ENCODE measurements at regions not wholly inside any gene's neighbourhood (a gene's known extent, or its start where the extent isn't known, plus 50 kb on each side); places are given as distances from the start of the nearest gene placed in this dataset.

DNA sequence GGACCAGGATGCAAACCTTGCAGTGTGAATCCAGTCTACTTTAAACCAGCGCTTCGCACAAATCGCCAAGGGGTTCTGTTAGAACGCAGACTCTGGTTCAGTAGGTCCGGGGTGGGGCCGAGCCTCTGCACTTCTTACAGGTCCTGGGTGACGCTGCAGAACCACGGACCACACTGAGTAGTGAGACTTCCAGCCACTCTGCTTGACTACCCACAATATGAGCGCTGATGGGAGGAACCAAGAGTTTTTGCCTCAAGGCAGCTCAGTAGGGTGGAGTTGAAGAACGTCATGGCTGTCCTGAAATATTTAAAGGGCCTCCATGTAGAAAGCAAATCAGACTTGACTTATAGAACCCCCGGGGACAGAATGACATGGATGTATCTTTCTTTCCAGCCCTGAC lies 138.0 kb upstream of the CRY1 start:
- Histone ChIP-seq H3K4me3 (no peak overlapping the region), H3K4me1 (replicated peaks in 1 of 2) (no peaks in the 10 kb centered on the region), H3K27ac (no peak overlapping the region)
- in situ Hi-C loops (cut with MboI; ENCODE audit: low pct_unique_long_range_greater_than_20kb in 2 of 9, low sequenced_read_pairs in 9 of 9, unreplicated experiment in 9 of 9), result no loop called here
- 10 to 100% (median 85%) methylated on average over 1 to 9 of the region's 11 CpGs; no CpG with 5 or more reads in 2 of the 10 experiments for WGBS, 10 experiments
- ATAC-seq (replicated peaks in 6 of 8), result peak in 2 of 8 experiments; percentile 92 to 95

DNA sequence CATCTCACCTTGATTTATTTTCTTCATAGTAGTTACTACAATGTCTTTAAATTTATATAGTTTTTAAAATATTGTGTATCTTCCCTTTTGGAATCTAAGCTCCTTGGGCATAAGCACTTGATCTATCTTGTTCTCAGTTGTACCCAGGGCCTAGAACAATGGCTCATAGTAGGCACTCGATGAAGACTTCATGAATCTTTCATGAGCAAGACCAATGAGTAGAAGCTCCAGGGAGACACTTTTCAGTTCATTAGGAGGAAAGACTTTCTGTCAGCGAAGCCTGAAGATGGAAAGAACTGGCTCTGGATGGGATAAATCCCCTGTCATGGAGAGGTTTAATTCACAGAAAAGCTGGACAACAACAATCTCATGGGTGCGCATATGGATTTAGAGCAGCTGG lies 140.2 kb upstream of the CRY1 start:
- in situ Hi-C loops (cut with MboI; ENCODE audit: low pct_unique_long_range_greater_than_20kb in 2 of 9, low sequenced_read_pairs in 9 of 9, unreplicated experiment in 9 of 9), result no loop called here
- H3K4me3 ChIP-seq, result no peak overlapping the region
- no peak overlapping the region for H3K27ac ChIP-seq
- H3K4me1 ChIP-seq (replicated peaks in 1 of 2), result no peaks in the 10 kb centered on the region
- WGBS, 10 experiments, result 36 to 90% (median 67%) methylated on average over 1 to 3 of the region's 3 CpGs
- no peak for ATAC-seq (replicated peaks in 6 of 8)

DNA sequence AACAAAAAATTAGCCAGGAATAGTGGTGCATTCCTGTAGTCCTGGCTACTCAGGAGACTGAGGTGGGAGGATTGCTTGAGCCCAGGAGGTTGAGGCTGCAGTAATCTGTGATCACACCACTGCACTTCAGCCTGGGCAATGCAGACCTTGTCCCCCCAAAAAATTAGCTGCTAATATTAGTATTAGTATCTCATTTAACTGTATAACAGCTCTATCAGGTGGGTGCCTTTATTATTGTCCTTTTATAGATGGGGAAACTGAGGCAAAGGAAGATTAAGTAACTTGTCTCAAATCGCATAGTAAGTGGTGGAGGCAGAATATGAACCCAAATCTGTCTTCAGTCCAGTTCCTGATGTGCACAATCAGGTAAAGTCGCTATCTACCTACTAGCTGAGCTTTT lies 142.3 kb upstream of the CRY1 start:
- no peak overlapping the region for H3K27ac ChIP-seq
- in situ Hi-C loops (cut with MboI; ENCODE audit: low pct_unique_long_range_greater_than_20kb in 2 of 9, low sequenced_read_pairs in 9 of 9, unreplicated experiment in 9 of 9), result no loop called here
- 25 to 80% (median 53%) methylated on average over 1 to 2 of the region's 2 CpGs; no CpG with 5 or more reads in 4 of the 10 experiments for WGBS, 10 experiments
- H3K4me1 ChIP-seq (replicated peaks in 1 of 2), result no peaks in the 10 kb centered on the region
- no peak overlapping the region for H3K4me3 ChIP-seq
- ATAC-seq (replicated peaks in 6 of 8), result no peak

DNA sequence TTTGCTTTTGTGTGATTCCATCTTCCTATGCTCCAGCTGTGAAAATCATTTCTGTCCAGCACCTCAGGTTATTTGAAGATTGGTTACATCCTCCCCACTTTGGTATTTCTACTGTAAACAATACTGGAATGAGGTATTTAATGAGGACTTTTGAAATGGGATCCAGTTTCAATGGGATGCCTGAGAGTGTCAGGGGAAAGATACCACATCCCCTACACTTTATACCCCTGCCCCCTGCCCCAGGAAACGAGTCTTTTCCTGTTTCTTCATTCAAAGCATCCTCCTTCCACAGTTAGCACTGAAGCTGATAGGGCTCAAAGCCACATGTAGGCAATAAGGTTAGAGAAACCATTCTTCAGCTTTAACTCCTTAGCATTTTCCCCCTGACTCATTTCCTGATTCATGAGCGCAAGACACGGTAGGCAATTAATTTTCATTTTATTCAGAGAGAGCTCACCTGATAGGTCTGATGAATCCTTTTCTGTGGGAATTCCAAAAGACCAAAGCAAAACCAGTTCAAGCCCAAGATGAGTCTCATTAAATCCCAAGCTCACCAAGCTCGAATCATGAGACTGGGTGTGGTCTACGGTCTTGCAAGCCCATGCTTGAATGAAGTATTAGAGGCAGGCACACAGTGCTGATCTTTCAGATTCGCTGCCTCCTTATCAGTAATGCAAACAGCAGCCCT lies 143.6 kb upstream of the CRY1 start:
- in situ Hi-C loops (cut with MboI; ENCODE audit: low pct_unique_long_range_greater_than_20kb in 2 of 9, low sequenced_read_pairs in 9 of 9, unreplicated experiment in 9 of 9), result no loop called here
- ATAC-seq (replicated peaks in 6 of 8), result no peak
- Histone ChIP-seq H3K4me3 (no peak overlapping the region), H3K27ac (no peak overlapping the region), H3K4me1 (replicated peaks in 1 of 2) (no peaks in the 10 kb centered on the region)
- 0 to 89% (median 44%) methylated on average over 1 to 6 of the region's 6 CpGs; no CpG with 5 or more reads in 2 of the 10 experiments for WGBS, 10 experiments

DNA sequence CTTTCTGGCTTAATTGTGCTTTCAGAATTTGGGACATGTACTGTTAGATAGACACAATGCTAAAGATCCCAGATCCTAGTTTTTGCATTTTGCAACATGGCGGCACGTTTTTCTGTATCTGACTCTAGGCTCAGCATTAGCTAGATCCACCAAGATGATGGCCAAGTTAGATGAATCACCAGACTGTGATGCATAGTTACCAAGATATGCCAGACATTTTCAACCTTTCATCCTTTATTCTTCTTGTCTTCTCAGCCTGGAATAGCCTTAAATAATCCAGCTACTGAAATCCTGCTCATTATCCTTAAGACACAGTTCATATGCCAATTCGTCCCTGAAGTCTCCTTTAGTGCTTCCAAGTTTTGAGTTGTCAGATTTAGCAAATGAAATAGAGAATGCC lies 144.9 kb upstream of the CRY1 start:
- Histone ChIP-seq H3K4me3 (no peak overlapping the region), H3K4me1 (replicated peaks in 1 of 2) (no peaks in the 10 kb centered on the region), H3K27ac (no peak overlapping the region)
- in situ Hi-C loops (cut with MboI; ENCODE audit: low pct_unique_long_range_greater_than_20kb in 2 of 9, low sequenced_read_pairs in 9 of 9, unreplicated experiment in 9 of 9), result no loop called here
- 48 to 82% (median 62%) methylated on average over 2 to 3 of the region's 3 CpGs; no CpG with 5 or more reads in 1 of the 10 experiments for WGBS, 10 experiments
- ATAC-seq (replicated peaks in 6 of 8), result no peak

DNA sequence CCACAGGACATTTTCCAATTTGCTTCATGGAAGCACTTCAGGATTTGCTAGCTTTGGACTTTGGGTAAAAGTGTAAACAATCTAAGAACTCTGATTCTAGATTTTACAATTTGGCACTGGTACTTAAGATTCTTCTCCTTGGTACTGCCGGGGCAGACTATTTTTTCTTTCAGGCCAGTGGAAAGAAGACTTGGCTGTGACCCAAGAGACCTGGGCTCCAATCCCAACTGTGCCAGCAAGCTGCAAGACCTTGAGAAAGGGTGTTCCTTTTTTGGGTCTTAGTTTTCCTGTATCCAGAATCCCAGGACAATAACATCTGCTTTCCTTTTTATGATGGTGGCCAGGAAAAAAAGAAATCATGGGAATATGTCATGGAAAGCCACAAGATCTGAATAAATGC lies 148.1 kb upstream of the CRY1 start:
- 20 to 100% (median 83%) methylated on average over 1 of the region's 1 CpG; no CpG with 5 or more reads in 1 of the 10 experiments for WGBS, 10 experiments
- no peak for ATAC-seq (replicated peaks in 6 of 8)
- H3K27ac ChIP-seq, result no peak overlapping the region
- no peak overlapping the region for H3K4me3 ChIP-seq
- H3K4me1 ChIP-seq (replicated peaks in 1 of 2), result no peaks in the 10 kb centered on the region
- in situ Hi-C loops (cut with MboI; ENCODE audit: low pct_unique_long_range_greater_than_20kb in 2 of 9, low sequenced_read_pairs in 9 of 9, unreplicated experiment in 9 of 9), result no loop called here

DNA sequence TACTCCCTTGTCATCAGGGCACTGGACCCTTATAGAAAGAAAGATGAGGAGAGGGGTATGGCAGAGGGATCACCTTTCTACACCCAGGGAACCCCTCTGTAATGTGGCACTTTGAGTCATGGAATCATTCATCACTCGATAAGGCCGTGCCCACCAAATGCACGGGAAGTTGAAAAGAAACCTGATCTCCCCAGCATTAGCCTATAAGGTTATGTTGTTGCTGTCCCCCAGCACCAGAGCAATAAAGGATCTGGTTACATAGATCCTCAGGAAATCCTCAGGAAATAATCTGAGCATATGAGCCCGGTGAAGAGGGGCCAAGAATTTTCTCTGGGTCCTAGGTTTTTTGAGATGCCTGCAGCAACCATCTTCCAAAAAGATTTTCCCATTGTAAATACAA lies 148.8 kb upstream of the CRY1 start:
- in situ Hi-C loops (cut with MboI; ENCODE audit: low pct_unique_long_range_greater_than_20kb in 2 of 9, low sequenced_read_pairs in 9 of 9, unreplicated experiment in 9 of 9), result no loop called here
- Histone ChIP-seq H3K27ac (no peak overlapping the region), H3K4me1 (replicated peaks in 1 of 2) (no peaks in the 10 kb centered on the region), H3K4me3 (no peak overlapping the region)
- 0 to 44% (median 20%) methylated on average over 1 to 4 of the region's 4 CpGs; no CpG with 5 or more reads in 2 of the 10 experiments for WGBS, 10 experiments
- ATAC-seq (replicated peaks in 6 of 8), result peak in 1 of 8 experiments; percentile 57

DNA sequence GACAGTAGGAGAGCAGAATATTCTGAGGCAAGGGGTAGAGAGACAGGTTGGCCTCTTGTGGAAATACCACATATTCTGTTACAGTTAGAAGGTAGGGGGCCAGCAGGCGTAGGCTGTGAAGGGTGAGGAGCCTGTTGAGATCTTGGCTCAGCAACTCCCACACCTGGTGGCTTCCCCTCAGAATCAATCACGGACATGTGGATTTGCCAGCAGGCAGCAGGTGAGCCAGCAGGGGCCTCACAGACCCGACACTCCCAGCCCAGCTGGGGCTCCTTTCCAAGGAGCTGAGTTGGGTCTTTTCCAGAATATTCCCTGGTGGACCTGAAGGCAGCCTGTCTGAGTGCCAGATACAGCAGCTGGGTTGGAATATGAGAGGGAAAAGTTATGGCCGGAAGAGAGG lies 150.0 kb upstream of the CRY1 start:
- H3K4me1 ChIP-seq (replicated peaks in 1 of 2), result no peaks in the 10 kb centered on the region
- no peak for ATAC-seq (replicated peaks in 6 of 8)
- in situ Hi-C loops (cut with MboI; ENCODE audit: low pct_unique_long_range_greater_than_20kb in 2 of 9, low sequenced_read_pairs in 9 of 9, unreplicated experiment in 9 of 9), result no loop called here
- 58 to 100% (median 90%) methylated on average over 1 to 4 of the region's 4 CpGs; no CpG with 5 or more reads in 4 of the 10 experiments for WGBS, 10 experiments
- no peak overlapping the region for H3K4me3 ChIP-seq
- no peak overlapping the region for H3K27ac ChIP-seq

DNA sequence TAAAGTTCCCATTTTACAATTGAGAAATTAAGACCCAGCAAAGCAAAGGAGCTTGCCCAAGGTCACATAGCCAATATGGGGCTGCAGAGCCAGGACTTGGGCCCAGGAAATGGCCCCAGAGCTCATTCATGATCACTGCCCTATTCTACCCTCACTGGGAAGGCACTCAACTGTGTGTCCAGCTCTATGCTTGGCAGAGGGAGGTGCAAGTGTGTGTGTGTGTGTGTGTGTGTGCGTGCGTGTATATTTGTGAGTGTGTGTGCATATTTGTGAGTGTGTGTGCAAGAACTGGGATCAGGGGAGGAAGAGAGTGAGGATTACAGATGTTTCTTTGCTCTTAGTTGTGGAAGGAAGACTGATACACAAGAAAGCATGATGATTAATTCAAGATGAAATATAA lies 151.2 kb upstream of the CRY1 start:
- 31 to 67% (median 50%) methylated on average over 1 to 2 of the region's 2 CpGs; no CpG with 5 or more reads in 7 of the 10 experiments for WGBS, 10 experiments
- in situ Hi-C loops (cut with MboI; ENCODE audit: low pct_unique_long_range_greater_than_20kb in 2 of 9, low sequenced_read_pairs in 9 of 9, unreplicated experiment in 9 of 9), result no loop called here
- H3K4me1 ChIP-seq (replicated peaks in 1 of 2), result no peaks in the 10 kb centered on the region
- H3K4me3 ChIP-seq, result no peak overlapping the region
- no peak overlapping the region for H3K27ac ChIP-seq
- no peak for ATAC-seq (replicated peaks in 6 of 8)

DNA sequence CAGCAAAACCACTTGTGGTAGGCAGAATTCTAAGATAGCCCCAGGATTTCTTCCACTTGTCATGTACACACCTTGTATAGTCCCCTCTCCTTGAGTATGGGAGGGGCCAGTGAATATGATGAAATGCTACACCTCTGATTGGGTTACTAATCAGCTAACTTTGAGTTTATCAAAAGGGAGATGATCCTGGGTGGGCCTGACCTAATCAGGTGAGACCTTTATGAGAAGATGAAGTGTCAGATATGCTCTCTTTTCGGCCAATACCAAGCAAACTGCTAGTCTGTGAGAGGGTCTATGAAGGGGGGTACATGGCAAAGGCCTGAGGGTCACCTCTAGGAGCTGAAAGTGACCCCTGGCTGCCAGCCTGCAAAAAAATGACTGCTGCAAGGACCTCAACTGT lies 154.3 kb upstream of the CRY1 start:
- no peaks in the 10 kb centered on the region for H3K4me1 ChIP-seq (replicated peaks in 1 of 2)
- no peak overlapping the region for H3K27ac ChIP-seq
- no peak for ATAC-seq (replicated peaks in 6 of 8)
- in situ Hi-C loops (cut with MboI; ENCODE audit: low pct_unique_long_range_greater_than_20kb in 2 of 9, low sequenced_read_pairs in 9 of 9, unreplicated experiment in 9 of 9), result no loop called here
- WGBS, 10 experiments, result 0 to 40% methylated on average over 1 of the region's 1 CpG; no CpG with 5 or more reads in 8 of the 10 experiments
- no peak overlapping the region for H3K4me3 ChIP-seq

DNA sequence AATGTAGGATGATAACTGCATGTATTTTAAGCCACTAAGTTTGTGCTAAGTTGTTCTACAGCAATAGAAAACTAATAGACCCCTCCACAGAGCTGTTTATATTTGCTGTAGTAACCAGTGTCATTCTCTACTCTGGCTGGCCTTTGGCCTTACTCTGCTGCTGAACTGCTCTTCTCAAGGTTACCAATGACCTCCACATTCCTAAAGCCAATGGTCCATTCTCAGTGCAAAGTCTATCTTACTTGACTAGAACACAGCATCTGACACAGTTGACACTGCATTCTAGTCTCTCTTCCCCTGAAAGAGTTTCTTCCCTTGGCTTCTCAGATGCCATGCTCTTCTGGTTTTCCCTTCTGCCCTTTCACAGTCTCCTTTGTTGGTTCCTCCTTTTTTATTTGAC lies 154.8 kb upstream of the CRY1 start:
- no peak for ATAC-seq (replicated peaks in 6 of 8)
- in situ Hi-C loops (cut with MboI; ENCODE audit: low pct_unique_long_range_greater_than_20kb in 2 of 9, low sequenced_read_pairs in 9 of 9, unreplicated experiment in 9 of 9), result no loop called here
- no peaks in the 10 kb centered on the region for H3K4me1 ChIP-seq (replicated peaks in 1 of 2)
- no peak overlapping the region for H3K27ac ChIP-seq
- no peak overlapping the region for H3K4me3 ChIP-seq

DNA sequence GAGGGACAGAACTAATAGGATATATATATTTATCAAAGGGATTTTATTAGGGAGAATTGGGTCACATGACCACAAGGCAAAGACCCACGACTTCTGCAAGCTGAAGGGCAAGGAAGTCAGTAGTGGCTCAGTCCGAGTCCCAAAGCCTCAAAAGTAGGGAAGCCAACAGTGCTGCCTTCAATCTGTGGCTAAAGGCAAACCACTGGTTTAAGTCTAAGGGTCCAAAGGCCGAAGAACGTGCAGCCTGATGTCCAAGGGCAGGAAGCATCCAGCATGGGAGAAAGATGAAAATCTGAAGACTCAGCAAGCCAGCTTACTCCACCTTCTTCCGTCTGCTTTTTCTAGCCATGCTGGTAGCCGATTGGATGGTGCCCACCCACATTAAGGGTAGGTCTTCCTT lies 157.9 kb upstream of the CRY1 start:
- Histone ChIP-seq H3K27ac (no peak overlapping the region), H3K4me1 (replicated peaks in 1 of 2) (no peaks in the 10 kb centered on the region), H3K4me3 (no peak overlapping the region)
- WGBS, 10 experiments, result 27 to 80% (median 60%) methylated on average over 3 to 5 of the region's 6 CpGs; no CpG with 5 or more reads in 2 of the 10 experiments
- in situ Hi-C loops (cut with MboI; ENCODE audit: low pct_unique_long_range_greater_than_20kb in 2 of 9, low sequenced_read_pairs in 9 of 9, unreplicated experiment in 9 of 9), result no loop called here
- ATAC-seq (replicated peaks in 6 of 8), result no peak

DNA sequence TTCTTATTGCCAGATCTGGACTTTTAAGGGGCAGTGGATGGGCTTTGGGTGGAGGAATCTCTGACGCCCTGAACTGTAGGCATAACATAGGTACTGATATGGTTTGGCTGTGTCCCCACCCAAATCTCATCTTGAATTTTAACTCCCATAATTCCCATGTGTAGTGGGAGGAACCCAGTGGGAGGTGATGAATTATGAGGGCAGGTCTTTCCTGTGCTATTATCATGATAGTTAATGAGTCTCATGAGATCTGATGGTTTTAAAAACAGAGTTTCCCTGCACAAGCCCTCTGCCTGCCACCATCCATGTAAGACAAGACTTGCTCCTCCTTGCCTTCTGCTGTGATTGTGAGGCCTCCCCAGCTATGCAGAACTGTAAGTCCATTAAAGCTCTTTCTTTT lies 160.0 kb upstream of the CRY1 start:
- no peak for ATAC-seq (replicated peaks in 6 of 8)
- in situ Hi-C loops (cut with MboI; ENCODE audit: low pct_unique_long_range_greater_than_20kb in 2 of 9, low sequenced_read_pairs in 9 of 9, unreplicated experiment in 9 of 9), result no loop called here
- Histone ChIP-seq H3K4me1 (replicated peaks in 1 of 2) (no peaks in the 10 kb centered on the region), H3K27ac (no peak overlapping the region), H3K4me3 (no peak overlapping the region)
- 60 to 80% (median 75%) methylated on average over 1 of the region's 1 CpG; no CpG with 5 or more reads in 7 of the 10 experiments for WGBS, 10 experiments

DNA sequence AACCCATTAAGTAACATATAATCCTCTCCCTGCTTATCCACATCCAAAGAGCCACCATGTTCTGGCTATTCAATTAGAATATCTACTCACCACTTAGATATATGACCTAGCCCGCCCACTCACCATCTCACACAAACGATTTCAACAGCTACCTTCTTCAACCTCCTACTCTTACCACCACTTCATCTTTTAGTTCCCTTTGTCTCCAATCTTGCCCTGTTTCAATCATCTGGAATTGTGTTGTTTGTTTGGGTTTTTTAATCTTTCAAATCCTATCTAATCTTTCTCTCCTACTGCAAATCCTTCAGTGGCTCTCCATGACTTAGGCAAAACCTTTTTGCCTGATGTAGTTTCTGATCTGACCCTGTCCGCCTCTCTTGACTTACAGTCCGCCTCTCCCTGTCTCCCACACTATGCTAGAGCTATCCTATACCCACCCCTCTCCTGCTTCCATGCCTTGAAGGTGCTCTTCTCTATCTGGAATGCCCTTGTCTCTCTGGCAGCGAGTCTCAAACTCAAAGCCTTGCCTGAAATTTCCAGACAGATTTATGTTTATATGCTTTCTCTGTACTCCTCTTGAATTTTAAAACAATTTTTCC lies 161.0 kb upstream of the CRY1 start:
- Histone ChIP-seq H3K4me3 (no peak overlapping the region), H3K27ac (no peak overlapping the region), H3K4me1 (replicated peaks in 1 of 2) (no peaks in the 10 kb centered on the region)
- 6 to 84% (median 58%) methylated on average over 1 to 5 of the region's 5 CpGs for WGBS, 10 experiments
- ATAC-seq (replicated peaks in 6 of 8), result no peak
- in situ Hi-C loops (cut with MboI; ENCODE audit: low pct_unique_long_range_greater_than_20kb in 2 of 9, low sequenced_read_pairs in 9 of 9, unreplicated experiment in 9 of 9), result no loop called here
